HEK293 (cell line): ENCODE measurements at regions not wholly inside any gene's neighbourhood (a gene's known extent, or its start where the extent isn't known, plus 50 kb on each side); places are given as distances from the start of the nearest gene placed in this dataset.

Source experiments
- CTCF ChIP-seq: fragments of 450-650 bp; formaldehyde crosslinking; IDR thresholded peaks from 2 replicates; pipeline ENCODE4 v1.5.1; 2016; ENCODE audit warnings: missing biosample characterization, missing genetic modification characterization
- ELK4 ChIP-seq: IDR thresholded peaks from 2 replicates; pipeline ENCODE4 v1.6.1; 2011; ENCODE audit warnings: mild to moderate bottlenecking, low read depth, low read length, borderline replicate concordance
- MYNN ChIP-seq: fragments of 450-650 bp; formaldehyde crosslinking; IDR thresholded peaks from 2 replicates; pipeline ENCODE4 v1.5.1; 2016; ENCODE audit warnings: missing biosample characterization, missing genetic modification characterization, borderline replicate concordance
- PATZ1 ChIP-seq: fragments of 450-650 bp; formaldehyde crosslinking; IDR thresholded peaks from 2 replicates; pipeline ENCODE4 v1.5.1; 2016; ENCODE audit warnings: missing biosample characterization, missing genetic modification characterization
- PRDM4 ChIP-seq: fragments of 450-650 bp; formaldehyde crosslinking; IDR thresholded peaks from 2 replicates; pipeline ENCODE4 v1.5.1; 2017; ENCODE audit warnings: missing biosample characterization, missing genetic modification characterization
- REST ChIP-seq: fragments of 450-650 bp; formaldehyde crosslinking; IDR thresholded peaks from 2 replicates; pipeline ENCODE4 v1.5.1; 2016; ENCODE audit warnings: missing biosample characterization, missing genetic modification characterization
- SP3 ChIP-seq: fragments of 450-650 bp; formaldehyde crosslinking; IDR thresholded peaks from 2 replicates; pipeline ENCODE4 v1.5.1; 2016; ENCODE audit warnings: missing biosample characterization, missing genetic modification characterization
- TCF7L2 ChIP-seq: IDR thresholded peaks from 2 replicates; pipeline ENCODE4 v1.6.1; 2011; ENCODE audit warnings: low read depth, mild to moderate bottlenecking, inconsistent platforms, low read length, moderate library complexity, borderline replicate concordance
- ZBTB48 ChIP-seq: fragments of 450-650 bp; formaldehyde crosslinking; IDR thresholded peaks from 2 replicates; pipeline ENCODE4 v1.5.1; 2016; ENCODE audit warnings: missing biosample characterization, missing genetic modification characterization
- ZBTB8A ChIP-seq: fragments of 450-650 bp; formaldehyde crosslinking; IDR thresholded peaks from 2 replicates; pipeline ENCODE4 v1.5.1; 2016; ENCODE audit warnings: missing biosample characterization, missing genetic modification characterization
- ZNF404 ChIP-seq: fragments of 450-650 bp; formaldehyde crosslinking; IDR thresholded peaks from 2 replicates; pipeline ENCODE4 v1.5.1; 2017; ENCODE audit warnings: missing biosample characterization, missing genetic modification characterization
- ZNF473 ChIP-seq: fragments of 450-650 bp; formaldehyde crosslinking; IDR thresholded peaks from 2 replicates; pipeline ENCODE4 v1.5.1; 2017; ENCODE audit warnings: missing biosample characterization, missing genetic modification characterization
- ZNF747 ChIP-seq: fragments of 450-650 bp; formaldehyde crosslinking; IDR thresholded peaks from 2 replicates; pipeline ENCODE4 v1.5.1; 2016; ENCODE audit warnings: missing biosample characterization, missing genetic modification characterization
- ZNF776 ChIP-seq: fragments of 450-650 bp; formaldehyde crosslinking; IDR thresholded peaks from 2 replicates; pipeline ENCODE4 v1.5.0; 2017; ENCODE audit warnings: missing biosample characterization, missing genetic modification characterization, borderline replicate concordance

- TF ChIP-seq ZBTB8A (no peak), MYNN (tag by site-specific recombination) (no peak), SP3 (no peak), CTCF (tag by site-specific recombination) (no peak), PATZ1 (no peak), ZNF776 (no peak), ZNF747 (tag by site-specific recombination) (no peak), REST (tag by site-specific recombination) (no peak), ZNF404 (no peak), ZBTB48 (tag by site-specific recombination) (no peak), TCF7L2 (no peak), ELK4 (no peak), ZNF473 (tag by site-specific recombination) (no peak), PRDM4 (tag by site-specific recombination) (no peak)
These were observed 220.2 kb upstream of the ATP6AP2 start for GRCh38 chrX:40360557-40360956.
